HS-5 (cell line): ENCODE measurements at regions not wholly inside any gene's neighbourhood (a gene's known extent, or its start where the extent isn't known, plus 50 kb on each side); places are given as distances from the start of the nearest gene placed in this dataset.

Experiments
- DNase-seq: peaks from one replicate; pipeline ENCODE4 v3.0.0-alpha.2; 2012; ENCODE audit warnings: low read depth

DNA sequence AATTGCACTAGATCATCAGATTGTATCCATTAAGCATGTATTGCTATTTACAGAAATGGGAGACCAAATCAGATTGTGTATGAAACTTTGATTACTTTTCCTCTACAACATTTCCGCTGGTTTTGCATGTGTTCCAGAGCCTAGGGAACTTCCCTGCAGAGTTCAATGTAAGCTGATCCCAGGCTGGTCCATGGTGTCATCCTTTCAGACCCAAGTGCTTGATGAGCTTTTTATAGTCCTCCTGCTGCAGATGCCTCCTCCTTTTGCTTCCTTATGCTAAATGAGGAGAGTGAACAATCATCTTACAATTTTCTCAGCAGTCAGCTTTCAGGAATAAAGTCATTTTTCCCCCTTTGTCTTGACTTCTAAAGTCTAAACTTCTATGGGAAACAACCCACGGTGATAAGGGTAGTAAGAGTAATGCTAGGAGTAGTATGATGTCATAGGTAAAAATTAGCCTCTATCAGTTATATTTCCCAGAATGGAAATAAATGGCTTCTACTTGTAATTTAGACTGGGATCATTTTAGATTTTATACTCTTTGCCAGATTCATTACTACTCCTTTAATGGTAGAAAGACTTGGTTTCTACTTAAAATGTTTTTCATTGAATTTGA lies 55.1 kb upstream of the SLC4A4 start:
- no peak for DNase-seq

GRCh38 chr4:71287305-71287704 lies 51.5 kb upstream of the SLC4A4 start:
- no peak for DNase-seq

GRCh38 chr4:71288875-71289274 lies 49.9 kb upstream of the SLC4A4 start:
- no peak for DNase-seq
